SK-N-SH (cell line): ENCODE measurements at regions not wholly inside any gene's neighbourhood (a gene's known extent, or its start where the extent isn't known, plus 50 kb on each side); places are given as distances from the start of the nearest gene placed in this dataset.

Experiments used
- CTCF ChIA-PET: fragments of 300-600, 350-600 bp; formaldehyde crosslinking; extraction: SDS; loops from one replicate; lab custom pipeline; 2021; lab: Yijun Ruan, JAX
- POLR2A ChIA-PET: fragments of 350-600 bp; sonication (Branson Sonifier 250); formaldehyde crosslinking; extraction: SDS; loops from one replicate; lab custom pipeline; 2020; ENCODE audit warnings: antibody characterized with exemption, inconsistent platforms; lab: Yijun Ruan, JAX
- DNase-seq: peaks from one replicate; pipeline ENCODE4 v3.0.0; 2012
- H2AFZ ChIP-seq: fragments of 200-600 bp; sonication (generic); 2 replicates; pipeline ENCODE4 v1.8.1; 2016; ENCODE audit warnings: antibody characterized with exemption, mild to moderate bottlenecking, low read depth
- H3F3A ChIP-seq: fragments of 200-600 bp; sonication (generic); replicated peaks from 2 replicates; pipeline ENCODE3; 2016; ENCODE audit warnings: antibody characterized with exemption, mild to moderate bottlenecking; ENCODE audit not compliant: insufficient read depth
- H3K27ac ChIP-seq, 2 experiments: fragments of 200-500 bp in 1 of 2; fragments of 200-600 bp in 1 of 2; sonication (Bioruptor generic) in 1 of 2; sonication (generic), shearing (Covaris generic) in 1 of 2; 2 replicates each; pipeline versions ENCODE4 v1.5.1 to v1.6.1; 2014 to 2016; ENCODE audit warnings: low read depth in 2 of 2, inconsistent platforms in 1 of 2, low read length in 1 of 2, mild to moderate bottlenecking in 1 of 2, mixed read lengths in 1 of 2
- H3K27me3 ChIP-seq: fragments of 200-600 bp; sonication (generic), shearing (Covaris generic); 2 replicates; pipeline ENCODE4 v1.6.1; 2016; ENCODE audit warnings: mixed run types; ENCODE audit not compliant: insufficient read depth
- H3K36me3 ChIP-seq, 2 experiments: fragments of 200-500 bp in 1 of 2; fragments of 200-600 bp in 1 of 2; sonication (Bioruptor generic) in 1 of 2; sonication (generic) in 1 of 2; replicated peaks in 1 of 2; 2 replicates each; pipeline versions ENCODE3 to v1.5.1; 2014 to 2016; ENCODE audit warnings: low read length in 1 of 2, mild to moderate bottlenecking in 1 of 2; ENCODE audit not compliant: insufficient read depth in 2 of 2, control insufficient read depth in 1 of 2
- H3K4me1 ChIP-seq, 2 experiments: fragments of 200-500 bp in 1 of 2; fragments of 200-600 bp in 1 of 2; sonication (Bioruptor generic) in 1 of 2; sonication (generic), shearing (Covaris generic) in 1 of 2; 2 replicates each; pipeline versions ENCODE4 v1.5.1 to v1.6.1; 2014 to 2016; ENCODE audit warnings: low read depth in 1 of 2, low read length in 1 of 2, mixed run types in 1 of 2; ENCODE audit not compliant: insufficient read depth in 2 of 2, control insufficient read depth in 1 of 2
- H3K4me2 ChIP-seq: fragments of 200-600 bp; sonication (generic), shearing (Covaris generic); 2 replicates; pipeline ENCODE4 v1.6.1; 2017; ENCODE audit warnings: mixed run types
- H3K4me3 ChIP-seq, 2 experiments: fragments of 200-500 bp in 1 of 2; fragments of 200-600 bp in 1 of 2; sonication (Bioruptor generic) in 1 of 2; sonication (generic), shearing (Covaris generic) in 1 of 2; 2 replicates each; pipeline versions ENCODE4 v1.5.1 to v1.8.1; 2014 to 2016; ENCODE audit warnings: low read depth in 2 of 2, inconsistent platforms in 1 of 2, low read length in 1 of 2, mild to moderate bottlenecking in 1 of 2, mixed read lengths in 1 of 2, moderate library complexity in 1 of 2
- H3K79me2 ChIP-seq: fragments of 200-600 bp; sonication (generic); 2 replicates; pipeline ENCODE4 v1.8.1; 2017; ENCODE audit warnings: mild to moderate bottlenecking; ENCODE audit not compliant: insufficient read depth
- H3K9ac ChIP-seq: fragments of 200-600 bp; sonication (generic); 2 replicates; pipeline ENCODE4 v1.6.1; 2017; ENCODE audit warnings: mixed run types
- H3K9me2 ChIP-seq: fragments of 200-600 bp; sonication (generic); 2 replicates; pipeline ENCODE4 v1.6.1; 2017; ENCODE audit warnings: mixed run types
- H3K9me3 ChIP-seq: fragments of 200-600 bp; sonication (generic); 2 replicates; pipeline ENCODE4 v1.6.1; 2017; ENCODE audit warnings: mixed run types, mild to moderate bottlenecking, moderate library complexity
- H4K20me1 ChIP-seq: fragments of 200-600 bp; sonication (generic); 2 replicates; pipeline ENCODE4 v1.6.1; 2017; ENCODE audit warnings: mild to moderate bottlenecking, mixed run types; ENCODE audit not compliant: insufficient read depth
- CHD2 ChIP-seq: fragments of 150-350 bp; IDR thresholded peaks from 2 replicates; pipeline ENCODE4 v1.6.1; 2018; ENCODE audit warnings: low read length; ENCODE audit not compliant: partially characterized antibody
- EP300 ChIP-seq, 2 experiments: IDR thresholded peaks; 2 replicates each; pipeline versions ENCODE4 v1.4.0 to v1.6.1; 2012; ENCODE audit warnings: borderline replicate concordance in 1 of 2, low read depth in 1 of 2, low read length in 1 of 2
- EZH2phosphoT487 ChIP-seq: fragments of 200-600 bp; sonication (generic); IDR thresholded peaks from 2 replicates; pipeline ENCODE4 v1.6.1; 2017; ENCODE audit warnings: low read depth, mixed run types, mild to moderate bottlenecking, antibody characterized with exemption, moderate library complexity, borderline replicate concordance
- FOSL2 ChIP-seq: IDR thresholded peaks from 2 replicates; pipeline ENCODE4 v1.4.0; 2012; ENCODE audit warnings: low read depth, mild to moderate bottlenecking, moderate library complexity, borderline replicate concordance
- FOXJ3 ChIP-seq: sonication (generic); formaldehyde crosslinking; IDR thresholded peaks from 2 replicates; pipeline ENCODE4 v1.5.1; 2020; ENCODE audit warnings: mild to moderate bottlenecking, missing genetic modification reagents
- FOXM1 ChIP-seq: IDR thresholded peaks from 2 replicates; pipeline ENCODE4 v1.4.0; 2012; ENCODE audit warnings: low read depth, mild to moderate bottlenecking
- GABPA ChIP-seq: IDR thresholded peaks from 2 replicates; pipeline ENCODE4 v1.4.0; 2012; ENCODE audit warnings: low read depth, mild to moderate bottlenecking
- GATA2 ChIP-seq: sonication (generic); formaldehyde crosslinking; IDR thresholded peaks from 2 replicates; pipeline ENCODE4 v1.5.0; 2020; ENCODE audit warnings: mild to moderate bottlenecking, missing genetic modification reagents
- IRF3 ChIP-seq: fragments of 150-350 bp; IDR thresholded peaks from 2 replicates; pipeline ENCODE4 v1.6.1; 2016; ENCODE audit warnings: mild to moderate bottlenecking, low read depth, low read length
- JUND ChIP-seq: IDR thresholded peaks from 2 replicates; pipeline ENCODE4 v1.4.0; 2012
- MEF2A ChIP-seq: IDR thresholded peaks from 2 replicates; pipeline ENCODE4 v1.4.0; 2012; ENCODE audit warnings: low read depth, borderline replicate concordance
- NFIC ChIP-seq: IDR thresholded peaks from 2 replicates; pipeline ENCODE4 v1.4.0; 2012; ENCODE audit warnings: borderline replicate concordance
- POLR2AphosphoS5 ChIP-seq: IDR thresholded peaks from 2 replicates; pipeline ENCODE4 v1.6.1; 2012; ENCODE audit warnings: low read depth, low read length
- RAD21 ChIP-seq: IDR thresholded peaks from 2 replicates; pipeline ENCODE4 v1.6.1; 2012; ENCODE audit warnings: mild to moderate bottlenecking, low read length
- RXRA ChIP-seq: IDR thresholded peaks from 2 replicates; pipeline ENCODE4 v1.4.0; 2012; ENCODE audit warnings: low read depth, mild to moderate bottlenecking, borderline replicate concordance
- SMC3 ChIP-seq: IDR thresholded peaks from 2 replicates; pipeline ENCODE4 v1.6.1; 2012; ENCODE audit warnings: low read depth, low read length, improper control_type of control experiment
- TAF1 ChIP-seq: IDR thresholded peaks from 2 replicates; pipeline ENCODE4 v1.6.1; 2012; ENCODE audit warnings: low read depth, mild to moderate bottlenecking, low read length, moderate library complexity, borderline replicate concordance
- TCF12 ChIP-seq: IDR thresholded peaks from 2 replicates; pipeline ENCODE4 v1.4.0; 2012
- TEAD4 ChIP-seq: IDR thresholded peaks from 2 replicates; pipeline ENCODE4 v1.4.0; 2012; ENCODE audit warnings: mild to moderate bottlenecking, borderline replicate concordance; ENCODE audit not compliant: insufficient read depth
- WGBS: methylation state at CpG from one replicate; pipeline ENCODE4 v1.1.6; 2017; ENCODE audit warnings: low lambda C conversion rate; 5-methylcytosine and 5-hydroxymethylcytosine counted together
- TF ChIP-seq, protein P1 (sequence below): fragments of 150-350 bp; IDR thresholded peaks from 2 replicates; pipeline ENCODE4 v1.6.1; 2017; ENCODE audit warnings: antibody characterized with exemption, low read length, low read depth, borderline replicate concordance
- TF ChIP-seq, protein P2 (sequence below): IDR thresholded peaks from 2 replicates; pipeline ENCODE4; 2012
- TF ChIP-seq, protein P3 (sequence below): IDR thresholded peaks from 2 replicates; pipeline ENCODE4 v1.4.0; 2012; ENCODE audit warnings: low read depth
- TF ChIP-seq, protein P4 (sequence below): IDR thresholded peaks from 2 replicates; pipeline ENCODE4 v1.6.1; 2012; ENCODE audit warnings: mild to moderate bottlenecking, low read depth, low read length, moderate library complexity
- TF ChIP-seq, protein P5 (sequence below): IDR thresholded peaks from 2 replicates; pipeline ENCODE4 v1.4.0; 2012; ENCODE audit warnings: low read depth, borderline replicate concordance
- TF ChIP-seq, protein P6 (sequence below): fragments of 200-600 bp; sonication (generic); IDR thresholded peaks from 2 replicates; pipeline ENCODE4 v1.6.1; 2017; ENCODE audit warnings: antibody characterized with exemption, mild to moderate bottlenecking, moderate library complexity

DNA sequence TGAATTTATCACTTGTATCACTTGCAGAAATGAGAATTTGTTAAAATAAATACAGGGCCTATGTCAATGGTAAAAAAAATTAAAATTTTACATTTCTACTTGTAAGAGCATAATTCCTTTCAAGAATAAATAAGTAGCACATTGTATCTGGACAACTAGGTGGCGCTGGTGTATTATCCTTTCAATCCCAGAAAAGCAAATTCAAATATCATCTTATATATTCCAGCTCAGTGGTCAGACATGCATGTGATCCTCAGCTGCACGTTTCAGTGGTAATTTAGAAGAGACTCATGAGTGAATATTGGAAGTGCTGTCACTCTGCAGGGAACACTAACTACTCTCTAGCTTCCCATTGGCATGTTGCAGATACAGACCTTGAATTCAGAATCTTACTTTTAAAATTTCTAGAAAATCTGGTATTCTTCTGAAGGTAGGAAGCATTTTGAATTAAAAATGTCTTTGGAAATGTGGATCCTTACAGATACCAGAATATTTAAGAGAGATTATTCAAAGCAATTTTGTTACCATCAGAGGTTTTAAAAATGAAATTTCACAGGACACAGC, 1414.7 kb upstream of the TENM3 start:
- Histone ChIP-seq H4K20me1 (no peaks in the 10 kb centered on the region), H3K9me3 (no peaks in the 10 kb centered on the region), H3K27me3 (no peaks in the 10 kb centered on the region), H3F3A (no peaks in the 10 kb centered on the region), H3K9me2 (no peaks in the 10 kb centered on the region), H3K27ac (no peak overlapping the region), H3K4me2 (no peak overlapping the region), H3K79me2 (no peaks in the 10 kb centered on the region), H2AFZ (no peak overlapping the region), H3K4me1 (peaks cover 0 to 8% of the 10 kb centered on the region in 2 experiments; a peak in 1 of 4 replicates), H3K36me3 (no peaks in the 10 kb centered on the region), H3K4me3 (no peak overlapping the region), H3K9ac (no peak overlapping the region)
- CTCF ChIA-PET = interaction anchor here (0.6 to 4.8 kb wide), 33 partner anchors 9 to 721 kb away, joined by 3 to 47 read pairs (median 4); no protein-coding TSS in a partner anchor
- 0% methylated on average over 2 of the region's 2 CpGs for WGBS
- POLR2A ChIA-PET = interaction anchor here (1.2 kb wide), 1 partner anchor 132 kb away, joined by 3 read pairs; no protein-coding TSS in a partner anchor
- peak; percentile 51 for DNase-seq
- TF ChIP-seq EZH2phosphoT487 = no peak
- TF ChIP-seq SMC3 = peak; percentile 60; the same call in 1 of the 2 replicates
- TF ChIP-seq, protein P1, sequence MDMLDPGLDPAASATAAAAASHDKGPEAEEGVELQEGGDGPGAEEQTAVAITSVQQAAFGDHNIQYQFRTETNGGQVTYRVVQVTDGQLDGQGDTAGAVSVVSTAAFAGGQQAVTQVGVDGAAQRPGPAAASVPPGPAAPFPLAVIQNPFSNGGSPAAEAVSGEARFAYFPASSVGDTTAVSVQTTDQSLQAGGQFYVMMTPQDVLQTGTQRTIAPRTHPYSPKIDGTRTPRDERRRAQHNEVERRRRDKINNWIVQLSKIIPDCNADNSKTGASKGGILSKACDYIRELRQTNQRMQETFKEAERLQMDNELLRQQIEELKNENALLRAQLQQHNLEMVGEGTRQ = no peak
- TF ChIP-seq GATA2 (CRISPR knock-in tag) = no peak
- TF ChIP-seq, protein P2, sequence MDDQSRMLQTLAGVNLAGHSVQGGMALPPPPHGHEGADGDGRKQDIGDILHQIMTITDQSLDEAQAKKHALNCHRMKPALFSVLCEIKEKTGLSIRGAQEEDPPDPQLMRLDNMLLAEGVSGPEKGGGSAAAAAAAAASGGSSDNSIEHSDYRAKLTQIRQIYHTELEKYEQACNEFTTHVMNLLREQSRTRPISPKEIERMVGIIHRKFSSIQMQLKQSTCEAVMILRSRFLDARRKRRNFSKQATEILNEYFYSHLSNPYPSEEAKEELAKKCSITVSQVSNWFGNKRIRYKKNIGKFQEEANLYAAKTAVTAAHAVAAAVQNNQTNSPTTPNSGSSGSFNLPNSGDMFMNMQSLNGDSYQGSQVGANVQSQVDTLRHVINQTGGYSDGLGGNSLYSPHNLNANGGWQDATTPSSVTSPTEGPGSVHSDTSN = no peak
- no peak for TF ChIP-seq FOXM1
- no peak for TF ChIP-seq JUND
- no peak for TF ChIP-seq EP300 (IDR thresholded peaks at IDR 0.05; ENCODE audit: borderline replicate concordance in 1 of 2, low read depth in 1 of 2, low read length in 1 of 2)
- no peak for TF ChIP-seq CHD2
- TF ChIP-seq POLR2AphosphoS5 = no peak
- TF ChIP-seq GABPA = no peak
- TF ChIP-seq TEAD4 = no peak
- TF ChIP-seq TCF12 = no peak
- TF ChIP-seq, protein P3, sequence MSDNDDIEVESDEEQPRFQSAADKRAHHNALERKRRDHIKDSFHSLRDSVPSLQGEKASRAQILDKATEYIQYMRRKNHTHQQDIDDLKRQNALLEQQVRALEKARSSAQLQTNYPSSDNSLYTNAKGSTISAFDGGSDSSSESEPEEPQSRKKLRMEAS = no peak
- TF ChIP-seq, protein P4, sequence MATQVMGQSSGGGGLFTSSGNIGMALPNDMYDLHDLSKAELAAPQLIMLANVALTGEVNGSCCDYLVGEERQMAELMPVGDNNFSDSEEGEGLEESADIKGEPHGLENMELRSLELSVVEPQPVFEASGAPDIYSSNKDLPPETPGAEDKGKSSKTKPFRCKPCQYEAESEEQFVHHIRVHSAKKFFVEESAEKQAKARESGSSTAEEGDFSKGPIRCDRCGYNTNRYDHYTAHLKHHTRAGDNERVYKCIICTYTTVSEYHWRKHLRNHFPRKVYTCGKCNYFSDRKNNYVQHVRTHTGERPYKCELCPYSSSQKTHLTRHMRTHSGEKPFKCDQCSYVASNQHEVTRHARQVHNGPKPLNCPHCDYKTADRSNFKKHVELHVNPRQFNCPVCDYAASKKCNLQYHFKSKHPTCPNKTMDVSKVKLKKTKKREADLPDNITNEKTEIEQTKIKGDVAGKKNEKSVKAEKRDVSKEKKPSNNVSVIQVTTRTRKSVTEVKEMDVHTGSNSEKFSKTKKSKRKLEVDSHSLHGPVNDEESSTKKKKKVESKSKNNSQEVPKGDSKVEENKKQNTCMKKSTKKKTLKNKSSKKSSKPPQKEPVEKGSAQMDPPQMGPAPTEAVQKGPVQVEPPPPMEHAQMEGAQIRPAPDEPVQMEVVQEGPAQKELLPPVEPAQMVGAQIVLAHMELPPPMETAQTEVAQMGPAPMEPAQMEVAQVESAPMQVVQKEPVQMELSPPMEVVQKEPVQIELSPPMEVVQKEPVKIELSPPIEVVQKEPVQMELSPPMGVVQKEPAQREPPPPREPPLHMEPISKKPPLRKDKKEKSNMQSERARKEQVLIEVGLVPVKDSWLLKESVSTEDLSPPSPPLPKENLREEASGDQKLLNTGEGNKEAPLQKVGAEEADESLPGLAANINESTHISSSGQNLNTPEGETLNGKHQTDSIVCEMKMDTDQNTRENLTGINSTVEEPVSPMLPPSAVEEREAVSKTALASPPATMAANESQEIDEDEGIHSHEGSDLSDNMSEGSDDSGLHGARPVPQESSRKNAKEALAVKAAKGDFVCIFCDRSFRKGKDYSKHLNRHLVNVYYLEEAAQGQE = no peak
- TF ChIP-seq TAF1 = no peak
- no peak for TF ChIP-seq IRF3
- no peak for TF ChIP-seq FOSL2
- TF ChIP-seq FOXJ3 (CRISPR knock-in tag) = no peak
- TF ChIP-seq MEF2A = no peak
- TF ChIP-seq, protein P5, sequence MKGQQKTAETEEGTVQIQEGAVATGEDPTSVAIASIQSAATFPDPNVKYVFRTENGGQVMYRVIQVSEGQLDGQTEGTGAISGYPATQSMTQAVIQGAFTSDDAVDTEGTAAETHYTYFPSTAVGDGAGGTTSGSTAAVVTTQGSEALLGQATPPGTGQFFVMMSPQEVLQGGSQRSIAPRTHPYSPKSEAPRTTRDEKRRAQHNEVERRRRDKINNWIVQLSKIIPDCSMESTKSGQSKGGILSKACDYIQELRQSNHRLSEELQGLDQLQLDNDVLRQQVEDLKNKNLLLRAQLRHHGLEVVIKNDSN = no peak
- TF ChIP-seq, protein P6, sequence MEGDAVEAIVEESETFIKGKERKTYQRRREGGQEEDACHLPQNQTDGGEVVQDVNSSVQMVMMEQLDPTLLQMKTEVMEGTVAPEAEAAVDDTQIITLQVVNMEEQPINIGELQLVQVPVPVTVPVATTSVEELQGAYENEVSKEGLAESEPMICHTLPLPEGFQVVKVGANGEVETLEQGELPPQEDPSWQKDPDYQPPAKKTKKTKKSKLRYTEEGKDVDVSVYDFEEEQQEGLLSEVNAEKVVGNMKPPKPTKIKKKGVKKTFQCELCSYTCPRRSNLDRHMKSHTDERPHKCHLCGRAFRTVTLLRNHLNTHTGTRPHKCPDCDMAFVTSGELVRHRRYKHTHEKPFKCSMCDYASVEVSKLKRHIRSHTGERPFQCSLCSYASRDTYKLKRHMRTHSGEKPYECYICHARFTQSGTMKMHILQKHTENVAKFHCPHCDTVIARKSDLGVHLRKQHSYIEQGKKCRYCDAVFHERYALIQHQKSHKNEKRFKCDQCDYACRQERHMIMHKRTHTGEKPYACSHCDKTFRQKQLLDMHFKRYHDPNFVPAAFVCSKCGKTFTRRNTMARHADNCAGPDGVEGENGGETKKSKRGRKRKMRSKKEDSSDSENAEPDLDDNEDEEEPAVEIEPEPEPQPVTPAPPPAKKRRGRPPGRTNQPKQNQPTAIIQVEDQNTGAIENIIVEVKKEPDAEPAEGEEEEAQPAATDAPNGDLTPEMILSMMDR = peak; percentile 82
- no peak for TF ChIP-seq RXRA
- peak; percentile 93 for TF ChIP-seq RAD21
- TF ChIP-seq NFIC = no peak
